Caco-2 (cell line): ENCODE measurements at regions not wholly inside any gene's neighbourhood (a gene's known extent, or its start where the extent isn't known, plus 50 kb on each side); places are given as distances from the start of the nearest gene placed in this dataset.

Experiments
- BruUV-seq: library from RNA; stranded (reverse); fragments of 400-500 nt; replicated peaks from 2 replicates; lab custom pipeline; 2021; lab: Mats Ljungman, UMichigan
- CTCF ChIA-PET: fragments of 300-600 bp; sonication (Branson Sonifier 250); formaldehyde crosslinking; loops from one replicate; lab custom pipeline; 2022; ENCODE audit warnings: antibody characterized with exemption; lab: Charles Lee
- POLR2A ChIA-PET: fragments of 300-600 bp; sonication (Branson Sonifier 250); formaldehyde crosslinking; loops from one replicate; lab custom pipeline; 2022; ENCODE audit warnings: antibody characterized with exemption; lab: Charles Lee
- DNase-seq, 2 experiments: peaks; one replicate each; pipeline versions ENCODE4 v3.0.0 to v3.0.0-alpha.2; 2020 to 2022
- H3K27me3 ChIP-seq: replicated peaks from 2 replicates; pipeline ENCODE4 v1.6.0; 2011; ENCODE audit warnings: low read length; ENCODE audit not compliant: control insufficient read depth, insufficient read depth
- H3K36me3 ChIP-seq: 2 replicates; pipeline ENCODE4 v1.5.1; 2011; ENCODE audit warnings: low read length; ENCODE audit not compliant: control insufficient read depth, insufficient read depth
- H3K4me1 ChIP-seq: fragments of 250-450 bp; sonication (Bioruptor Pico); 2 replicates; pipeline ENCODE4 v1.5.1; 2020; ENCODE audit warnings: mild to moderate bottlenecking
- H3K4me3 ChIP-seq: 2 replicates; pipeline ENCODE4 v1.5.1; 2011; ENCODE audit warnings: low read depth, mild to moderate bottlenecking, control low read depth, low read length
- H3K9me3 ChIP-seq: fragments of 250-450 bp; sonication (Bioruptor Pico); 2 replicates; pipeline ENCODE4 v1.5.1; 2020; ENCODE audit warnings: mild to moderate bottlenecking, moderate library complexity
- H3K27ac Mint-ChIP-seq: one replicate; pipeline ENCODE4 v1.8.0; 2022; ENCODE audit warnings: mixed read lengths; ENCODE audit not compliant: unreplicated experiment
- H3K27me3 Mint-ChIP-seq: one replicate; pipeline ENCODE4 v1.8.0; 2022; ENCODE audit warnings: mixed read lengths; ENCODE audit not compliant: insufficient read depth, unreplicated experiment
- H3K36me3 Mint-ChIP-seq: one replicate; pipeline ENCODE4 v1.8.0; 2022; ENCODE audit warnings: mild to moderate bottlenecking, mixed read lengths; ENCODE audit not compliant: insufficient read depth, unreplicated experiment
- H3K4me1 Mint-ChIP-seq: one replicate; pipeline ENCODE4 v1.8.0; 2022; ENCODE audit warnings: low read depth, mixed read lengths; ENCODE audit not compliant: unreplicated experiment
- H3K4me3 Mint-ChIP-seq: one replicate; pipeline ENCODE4 v1.8.0; 2022; ENCODE audit warnings: mild to moderate bottlenecking, moderate library complexity, mixed read lengths; ENCODE audit not compliant: unreplicated experiment
- H3K9me3 Mint-ChIP-seq: one replicate; pipeline ENCODE4 v1.8.0; 2022; ENCODE audit warnings: mixed read lengths; ENCODE audit not compliant: unreplicated experiment
- CTCF ChIP-seq, 2 experiments: fragments of 200-600 bp in 1 of 2; IDR thresholded peaks; 1 replicate in 1 of 2; 2 replicates in 1 of 2; pipeline versions ENCODE4 v1.5.1 to v1.8.0; 2011 to 2022; ENCODE audit warnings: antibody characterized with exemption in 1 of 2, control low read depth in 1 of 2, inconsistent platforms in 1 of 2, low read depth in 1 of 2, low read length in 1 of 2, mild to moderate bottlenecking in 1 of 2, moderate library complexity in 1 of 2; ENCODE audit not compliant: insufficient read depth in 1 of 2, severe bottlenecking in 1 of 2, unreplicated experiment in 1 of 2
- intact Hi-C: fragments of 100-400 bp; cut with micrococcal nuclease; formaldehyde crosslinking; loops from one replicate; pipeline ENCODE4 v1.10.0; 2022; ENCODE audit not compliant: unreplicated experiment

GRCh38 chr18:73897517-73897916 is 250.1 kb downstream of the FBXO15 start:
- POLR2A ChIA-PET: no interaction called here

GRCh38 chr18:73896685-73897084 is 250.9 kb downstream of the FBXO15 start:
- H3K4me1 ChIP-seq: no peaks in the 10 kb centered on the region
- Mint-ChIP-seq H3K4me3 (no peak overlapping the region), H3K27ac (no peak overlapping the region), H3K9me3 (no peaks in the 10 kb centered on the region), H3K27me3 (peaks cover 3% of the 10 kb centered on the region), H3K36me3 (no peaks in the 10 kb centered on the region), H3K4me1 (no peaks in the 10 kb centered on the region)
- BruUV-seq: no TSS peak
- H3K4me3 ChIP-seq: no peak overlapping the region
- H3K27me3 ChIP-seq: no peaks in the 10 kb centered on the region
- H3K36me3 ChIP-seq: no peaks in the 10 kb centered on the region
- ChIA-PET POLR2A (no interaction called here), CTCF (no interaction called here)
- DNase-seq: no peak
- intact Hi-C loops: no loop called here
- no peak for TF ChIP-seq CTCF (IDR thresholded peaks at IDR 0.05; ENCODE audit: insufficient read depth in 1 of 2, low read depth in 1 of 2, low read length in 1 of 2, severe bottlenecking in 1 of 2, unreplicated experiment in 1 of 2)
- H3K9me3 ChIP-seq: no peaks in the 10 kb centered on the region

More at GRCh38 chr18:73897517-73897916, 250.1 kb downstream of the FBXO15 start:
- Histone ChIP-seq H3K27me3 (no peaks in the 10 kb centered on the region), H3K4me1 (no peaks in the 10 kb centered on the region), H3K4me3 (no peak overlapping the region), H3K36me3 (no peaks in the 10 kb centered on the region), H3K9me3 (no peaks in the 10 kb centered on the region)
- TF ChIP-seq CTCF (IDR thresholded peaks at IDR 0.05; ENCODE audit: insufficient read depth in 1 of 2, low read depth in 1 of 2, low read length in 1 of 2, severe bottlenecking in 1 of 2, unreplicated experiment in 1 of 2): no peak
- Mint-ChIP-seq H3K36me3 (no peaks in the 10 kb centered on the region), H3K27me3 (peaks cover 3% of the 10 kb centered on the region), H3K9me3 (no peaks in the 10 kb centered on the region), H3K27ac (no peak overlapping the region), H3K4me1 (no peaks in the 10 kb centered on the region), H3K4me3 (no peak overlapping the region)
- no peak for DNase-seq
- no TSS peak for BruUV-seq
- intact Hi-C loops: no loop called here
- CTCF ChIA-PET: no interaction called here

- Mint-ChIP-seq H3K4me3 (no peak overlapping the region), H3K27ac (no peak overlapping the region)
Measured at GRCh38 chr18:73895701-73896100, 251.9 kb downstream of the FBXO15 start.

More at GRCh38 chr18:73895701-73896100, 251.9 kb downstream of the FBXO15 start:
- no peak overlapping the region for H3K4me3 ChIP-seq
- H3K9me3 ChIP-seq: no peaks in the 10 kb centered on the region
- BruUV-seq: no TSS peak
- H3K27me3 ChIP-seq: no peaks in the 10 kb centered on the region
- no peak for TF ChIP-seq CTCF (IDR thresholded peaks at IDR 0.05; ENCODE audit: insufficient read depth in 1 of 2, low read depth in 1 of 2, low read length in 1 of 2, severe bottlenecking in 1 of 2, unreplicated experiment in 1 of 2)
- no peaks in the 10 kb centered on the region for H3K4me1 Mint-ChIP-seq
- no peaks in the 10 kb centered on the region for H3K36me3 ChIP-seq
- no peaks in the 10 kb centered on the region for H3K4me1 ChIP-seq
- H3K36me3 Mint-ChIP-seq: no peaks in the 10 kb centered on the region
- peaks cover 3% of the 10 kb centered on the region for H3K27me3 Mint-ChIP-seq
- DNase-seq: no peak
- no peaks in the 10 kb centered on the region for H3K9me3 Mint-ChIP-seq
- ChIA-PET CTCF (no interaction called here), POLR2A (no interaction called here)
- intact Hi-C loops: no loop called here
